DND-41 (cell line): ENCODE measurements at regions not wholly inside any gene's neighbourhood (a gene's known extent, or its start where the extent isn't known, plus 50 kb on each side); places are given as distances from the start of the nearest gene placed in this dataset.

Experiments used
- CTCF ChIP-seq: IDR thresholded peaks from 2 replicates; pipeline ENCODE4 v1.5.1; 2012; ENCODE audit warnings: borderline replicate concordance, low read length, moderate library complexity, mild to moderate bottlenecking; ENCODE audit not compliant: poor library complexity, severe bottlenecking; ENCODE audit errors: extremely low read depth
- EZH2 ChIP-seq: IDR thresholded peaks from 3 replicates; pipeline ENCODE4 v1.6.1; 2012; ENCODE audit warnings: borderline replicate concordance, low read depth, mild to moderate bottlenecking, moderate library complexity, low read length, inconsistent platforms; ENCODE audit not compliant: severe bottlenecking

- TF ChIP-seq CTCF (no peak), EZH2 (no peak)
Observed at GRCh38 chr22:48615171-48616008, 1212.3 kb downstream of the BRD1 start.
